Naive thymus-derived CD4-positive, alpha-beta T cell (primary cell): ENCODE measurements at regions not wholly inside any gene's neighbourhood (a gene's known extent, or its start where the extent isn't known, plus 50 kb on each side); places are given as distances from the start of the nearest gene placed in this dataset.

Source experiments
- ATAC-seq: fragments of 150-1000 bp; cut with Tn5 transposase; 2 replicates; pipeline ENCODE4 v1.10.0; 2021; ENCODE audit warnings: mild to moderate bottlenecking, moderate library complexity
- CTCF ChIA-PET: fragments of 350-600 bp; sonication (Branson Sonifier 250); formaldehyde crosslinking; loops from one replicate; lab custom pipeline; 2021; ENCODE audit warnings: antibody characterized with exemption; lab: Charles Lee
- POLR2A ChIA-PET: fragments of 350-600 bp; sonication (Branson Sonifier 250); formaldehyde crosslinking; loops from one replicate; lab custom pipeline; 2021; ENCODE audit warnings: antibody characterized with exemption, inconsistent platforms; lab: Charles Lee
- DNase-seq, 9 donors: peaks; one replicate each; pipeline versions ENCODE4 v3.0.0 to v3.0.0-alpha.2; 2020 to 2022; ENCODE audit warnings: mixed read lengths in 1 of 9
- H3K27ac ChIP-seq: one replicate; pipeline ENCODE4 v1.7.0; 2013; ENCODE audit warnings: mild to moderate bottlenecking, low read depth, low read length, moderate library complexity
- H3K27me3 ChIP-seq, 2 donors: one replicate each; pipeline ENCODE4 v1.7.0; 2013; ENCODE audit warnings: low read length in 2 of 2, mild to moderate bottlenecking in 2 of 2, moderate library complexity in 2 of 2; ENCODE audit not compliant: control insufficient read depth in 2 of 2, insufficient read depth in 2 of 2
- H3K36me3 ChIP-seq, 3 experiments: 1 replicate in 2 of 3; 2 replicates in 1 of 3; pipeline ENCODE4 v1.7.0; 2013; ENCODE audit warnings: low read length in 3 of 3, mild to moderate bottlenecking in 3 of 3, moderate library complexity in 1 of 3; ENCODE audit not compliant: insufficient read depth in 3 of 3, control insufficient read depth in 2 of 3
- H3K4me1 ChIP-seq, 2 donors: one replicate each; pipeline ENCODE4 v1.7.0; 2013; ENCODE audit warnings: low read length in 2 of 2, mild to moderate bottlenecking in 2 of 2, moderate library complexity in 1 of 2; ENCODE audit not compliant: control insufficient read depth in 2 of 2, insufficient read depth in 2 of 2
- H3K4me3 ChIP-seq: 2 replicates; pipeline ENCODE4 v1.7.0; 2013; ENCODE audit warnings: mild to moderate bottlenecking, low read length
- H3K9me3 ChIP-seq, 3 experiments: 1 replicate in 2 of 3; 2 replicates in 1 of 3; pipeline ENCODE4 v1.7.0; 2013; ENCODE audit warnings: low read length in 3 of 3; ENCODE audit not compliant: control insufficient read depth in 2 of 3
- H3K27ac Mint-ChIP-seq, 9 donors: one replicate each; pipeline ENCODE4 v1.8.0; 2020 to 2022; ENCODE audit warnings: mixed read lengths in 9 of 9, mild to moderate bottlenecking in 8 of 9, moderate library complexity in 5 of 9, inconsistent platforms in 2 of 9
- H3K27me3 Mint-ChIP-seq, 5 donors: one replicate each; pipeline ENCODE4 v1.8.0; 2021 to 2022; ENCODE audit warnings: mixed read lengths in 5 of 5, mild to moderate bottlenecking in 1 of 5
- H3K36me3 Mint-ChIP-seq, 5 donors: one replicate each; pipeline ENCODE4 v1.8.0; 2020 to 2022; ENCODE audit warnings: mixed read lengths in 5 of 5, mild to moderate bottlenecking in 3 of 5, inconsistent platforms in 1 of 5
- H3K4me1 Mint-ChIP-seq, 7 donors: one replicate each; pipeline ENCODE4 v1.8.0; 2020 to 2022; ENCODE audit warnings: mixed read lengths in 7 of 7, mild to moderate bottlenecking in 3 of 7, inconsistent platforms in 1 of 7
- H3K4me3 Mint-ChIP-seq, 10 donors: one replicate each; pipeline ENCODE4 v1.8.0; 2020 to 2022; ENCODE audit warnings: mild to moderate bottlenecking in 10 of 10, mixed read lengths in 10 of 10, moderate library complexity in 6 of 10, inconsistent platforms in 2 of 10
- H3K9me3 Mint-ChIP-seq, 11 donors: one replicate each; pipeline ENCODE4 v1.8.0; 2020 to 2022; ENCODE audit warnings: mixed read lengths in 11 of 11, mild to moderate bottlenecking in 4 of 11, inconsistent platforms in 1 of 11, moderate library complexity in 1 of 11
- intact Hi-C, 2 donors: fragments of 100-400 bp; cut with micrococcal nuclease; formaldehyde crosslinking; loops; one replicate each; pipeline ENCODE4 v1.15.1; 2023

GRCh38 chr6:167653561-167653960, 173.2 kb upstream of the AFDN start:
- Histone ChIP-seq H3K4me3 (no peak overlapping the region), H3K4me1 (no peaks in the 10 kb centered on the region), H3K36me3 (no peaks in the 10 kb centered on the region), H3K27ac (no peak overlapping the region), H3K9me3 (no peaks in the 10 kb centered on the region), H3K27me3 (no peaks in the 10 kb centered on the region)
- Mint-ChIP-seq H3K27me3 (peaks cover 0 to 7% (median 4%) of the 10 kb centered on the region in 5 donors), H3K27ac (no peak overlapping the region), H3K36me3 (no peaks in the 10 kb centered on the region), H3K4me1 (peaks cover 0 to 2% (median 0%) of the 10 kb centered on the region in 7 donors), H3K9me3 (peaks cover 0 to 3% (median 0%) of the 10 kb centered on the region in 11 donors), H3K4me3 (no peak overlapping the region)
- no peak for ATAC-seq
- CTCF ChIA-PET: no interaction called here
- DNase-seq: no peak
- intact Hi-C loops: no loop called here
- POLR2A ChIA-PET: no interaction called here

DNA sequence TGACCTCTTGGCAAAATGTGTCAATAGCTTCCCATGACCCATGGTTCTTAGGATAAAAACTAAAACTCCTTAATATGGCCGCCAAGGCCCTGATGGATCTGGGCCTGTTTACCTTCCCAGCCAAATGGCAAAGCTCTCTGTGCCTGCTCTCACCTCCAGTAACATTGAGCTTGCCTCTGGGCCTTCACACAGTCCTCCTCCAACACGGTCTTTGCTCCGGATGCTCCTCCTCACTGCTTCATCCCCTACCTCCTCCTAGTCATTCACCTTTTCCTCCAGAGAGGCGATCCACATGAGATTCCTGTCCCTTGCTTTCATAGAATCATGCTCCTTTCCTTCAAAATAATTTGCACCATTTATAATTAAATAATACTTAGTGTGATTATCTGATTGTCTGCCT, 172.3 kb upstream of the AFDN start:
- Mint-ChIP-seq H3K4me3 (no peak overlapping the region), H3K27ac (no peak overlapping the region), H3K4me1 (peaks cover 0 to 2% (median 0%) of the 10 kb centered on the region in 7 donors), H3K36me3 (no peaks in the 10 kb centered on the region), H3K27me3 (peaks cover 0 to 5% (median 0%) of the 10 kb centered on the region in 5 donors), H3K9me3 (peaks cover 0 to 3% (median 0%) of the 10 kb centered on the region in 11 donors)
- intact Hi-C loops: no loop called here
- Histone ChIP-seq H3K4me1 (no peaks in the 10 kb centered on the region), H3K36me3 (no peaks in the 10 kb centered on the region), H3K4me3 (no peak overlapping the region), H3K27ac (no peak overlapping the region), H3K9me3 (no peaks in the 10 kb centered on the region), H3K27me3 (no peaks in the 10 kb centered on the region)
- POLR2A ChIA-PET: no interaction called here
- ATAC-seq: no peak
- no peak for DNase-seq
- CTCF ChIA-PET: no interaction called here

DNA sequence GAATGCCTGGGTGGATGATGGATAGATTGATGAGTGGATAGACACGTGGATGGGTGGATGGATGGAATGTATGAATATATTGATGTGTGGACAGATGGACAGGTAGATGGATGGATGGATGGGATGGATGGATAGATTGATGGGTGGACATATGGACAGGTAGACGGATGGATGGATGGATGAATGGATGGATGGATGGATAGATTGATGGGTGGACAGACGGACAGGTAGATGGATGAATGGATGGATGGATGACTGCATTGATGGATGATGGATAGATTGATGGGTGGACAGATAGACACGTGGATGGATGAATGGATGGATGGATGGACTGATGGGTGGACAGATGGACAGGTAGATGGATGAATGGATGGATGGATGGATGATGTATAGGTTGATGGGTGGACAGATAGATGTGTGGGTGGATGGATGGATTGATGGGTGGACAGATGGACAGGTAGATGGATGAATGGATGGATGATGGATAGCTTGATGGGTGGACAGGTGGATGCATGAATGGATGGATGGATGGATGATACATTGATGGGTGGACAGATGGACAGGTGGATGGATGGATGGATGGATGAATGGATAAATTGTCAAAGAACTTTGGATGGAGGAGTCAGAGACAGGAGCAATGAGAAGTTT, 171.4 kb upstream of the AFDN start:
- Mint-ChIP-seq H3K27me3 (no peaks in the 10 kb centered on the region), H3K9me3 (peaks cover 0 to 3% (median 0%) of the 10 kb centered on the region in 11 donors), H3K36me3 (no peaks in the 10 kb centered on the region), H3K4me3 (no peak overlapping the region), H3K27ac (no peak overlapping the region), H3K4me1 (peaks cover 0 to 2% (median 0%) of the 10 kb centered on the region in 7 donors)
- Histone ChIP-seq H3K9me3 (no peaks in the 10 kb centered on the region), H3K36me3 (no peaks in the 10 kb centered on the region), H3K4me1 (no peaks in the 10 kb centered on the region), H3K4me3 (no peak overlapping the region), H3K27ac (no peak overlapping the region), H3K27me3 (no peaks in the 10 kb centered on the region)
- CTCF ChIA-PET: no interaction called here
- intact Hi-C loops: no loop called here
- POLR2A ChIA-PET: no interaction called here
- ATAC-seq (no peak), DNase-seq (no peak)

DNA sequence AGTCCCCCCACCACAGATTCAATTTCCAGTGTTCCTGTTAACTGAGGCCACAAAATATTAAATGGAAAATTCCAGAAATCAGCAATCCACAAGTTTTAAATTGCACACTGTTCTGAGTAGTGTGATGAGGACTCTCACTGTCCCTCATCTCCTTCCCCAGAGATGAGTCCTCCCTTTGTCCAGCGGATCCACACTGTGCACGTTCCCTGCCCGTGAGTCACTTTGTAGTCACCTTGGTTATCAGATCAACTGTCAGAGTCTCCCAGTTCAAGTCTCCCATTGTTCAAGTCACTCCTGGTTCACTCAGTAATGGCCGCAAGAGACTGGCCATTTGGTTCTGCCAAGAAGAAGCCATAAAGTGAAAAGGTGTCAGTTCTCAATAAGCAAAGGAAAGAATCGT, 168.6 kb upstream of the AFDN start:
- H3K27me3 Mint-ChIP-seq: no peaks in the 10 kb centered on the region
- DNase-seq (no peak), ATAC-seq (no peak)
- peaks cover 0 to 3% (median 0%) of the 10 kb centered on the region in 11 donors for H3K9me3 Mint-ChIP-seq
- Histone ChIP-seq H3K36me3 (no peaks in the 10 kb centered on the region), H3K27ac (no peak overlapping the region), H3K9me3 (no peaks in the 10 kb centered on the region), H3K4me3 (no peak overlapping the region), H3K4me1 (no peaks in the 10 kb centered on the region), H3K27me3 (no peaks in the 10 kb centered on the region)
- H3K36me3 Mint-ChIP-seq: no peaks in the 10 kb centered on the region
- H3K4me3 Mint-ChIP-seq: no peak overlapping the region
- no peak overlapping the region for H3K27ac Mint-ChIP-seq
- POLR2A ChIA-PET: interaction anchor here (0.6 kb wide), 1 partner anchor 1202 kb away, joined by 3 read pairs; no protein-coding TSS in a partner anchor
- H3K4me1 Mint-ChIP-seq: peaks cover 0 to 2% (median 0%) of the 10 kb centered on the region in 7 donors
- CTCF ChIA-PET: no interaction called here
- intact Hi-C loops: no loop called here

DNA sequence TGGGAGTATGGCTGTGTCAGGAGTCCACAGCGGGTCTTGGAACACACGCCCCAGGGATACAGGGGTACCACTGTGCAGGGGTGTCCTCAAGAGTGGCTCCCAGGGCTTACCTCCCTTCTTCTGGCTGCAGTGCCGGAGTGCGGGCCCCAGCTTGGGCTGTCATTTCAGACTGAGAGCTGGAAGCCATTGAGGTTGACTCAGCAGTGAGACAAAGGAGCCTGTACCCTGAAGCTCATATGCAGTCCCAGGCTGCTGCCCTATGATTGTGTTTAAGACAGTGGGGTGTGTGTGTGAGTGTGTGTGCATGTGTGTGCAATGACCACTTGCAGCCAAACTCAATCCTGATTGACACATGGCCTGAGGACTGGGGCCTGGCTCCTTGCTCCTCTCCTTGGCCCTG, 167.7 kb upstream of the AFDN start:
- Mint-ChIP-seq H3K27me3 (no peaks in the 10 kb centered on the region), H3K4me1 (no peaks in the 10 kb centered on the region), H3K4me3 (no peak overlapping the region), H3K9me3 (peaks cover 0 to 3% (median 0%) of the 10 kb centered on the region in 11 donors), H3K27ac (no peak overlapping the region), H3K36me3 (no peaks in the 10 kb centered on the region)
- no peaks in the 10 kb centered on the region for H3K9me3 ChIP-seq
- H3K4me3 ChIP-seq: no peak overlapping the region
- H3K27ac ChIP-seq: no peak overlapping the region
- DNase-seq: no peak
- intact Hi-C loops: no loop called here
- no peak for ATAC-seq
- H3K4me1 ChIP-seq: no peaks in the 10 kb centered on the region
- H3K27me3 ChIP-seq: no peaks in the 10 kb centered on the region
- H3K36me3 ChIP-seq: no peaks in the 10 kb centered on the region
- ChIA-PET CTCF (no interaction called here), POLR2A (interaction anchor here (0.6 kb wide), 1 partner anchor 1201 kb away, joined by 3 read pairs; no protein-coding TSS in a partner anchor)

DNA sequence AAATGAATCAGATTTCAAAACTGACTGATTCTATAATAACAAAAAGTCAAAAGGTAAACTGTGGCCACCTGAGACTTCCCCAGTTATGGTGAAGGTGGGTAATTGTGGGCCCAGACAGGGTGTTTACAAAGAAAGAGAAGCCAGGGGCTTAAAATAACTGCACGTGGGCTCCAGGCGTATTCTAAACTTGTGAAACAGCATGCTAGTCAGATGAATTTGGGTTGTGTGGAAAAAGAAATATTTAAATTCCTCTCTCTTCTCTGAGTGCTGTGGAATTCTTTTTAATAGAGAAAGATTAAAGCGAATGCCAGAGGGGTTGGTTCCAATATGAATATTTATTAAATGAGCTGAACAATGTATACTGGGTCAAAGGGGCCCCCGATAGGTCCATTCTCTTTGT, 166.3 kb upstream of the AFDN start:
- Mint-ChIP-seq H3K27me3 (peaks cover 0 to 6% (median 0%) of the 10 kb centered on the region in 5 donors), H3K4me3 (no peak overlapping the region), H3K36me3 (no peaks in the 10 kb centered on the region), H3K4me1 (no peaks in the 10 kb centered on the region), H3K9me3 (peaks cover 0 to 3% (median 0%) of the 10 kb centered on the region in 11 donors), H3K27ac (no peak overlapping the region)
- no peaks in the 10 kb centered on the region for H3K9me3 ChIP-seq
- intact Hi-C loops: no loop called here
- H3K27ac ChIP-seq: no peak overlapping the region
- DNase-seq (no peak), ATAC-seq (no peak)
- H3K4me1 ChIP-seq: no peaks in the 10 kb centered on the region
- ChIA-PET CTCF (no interaction called here), POLR2A (no interaction called here)
- no peak overlapping the region for H3K4me3 ChIP-seq
- no peaks in the 10 kb centered on the region for H3K36me3 ChIP-seq
- H3K27me3 ChIP-seq: no peaks in the 10 kb centered on the region

DNA sequence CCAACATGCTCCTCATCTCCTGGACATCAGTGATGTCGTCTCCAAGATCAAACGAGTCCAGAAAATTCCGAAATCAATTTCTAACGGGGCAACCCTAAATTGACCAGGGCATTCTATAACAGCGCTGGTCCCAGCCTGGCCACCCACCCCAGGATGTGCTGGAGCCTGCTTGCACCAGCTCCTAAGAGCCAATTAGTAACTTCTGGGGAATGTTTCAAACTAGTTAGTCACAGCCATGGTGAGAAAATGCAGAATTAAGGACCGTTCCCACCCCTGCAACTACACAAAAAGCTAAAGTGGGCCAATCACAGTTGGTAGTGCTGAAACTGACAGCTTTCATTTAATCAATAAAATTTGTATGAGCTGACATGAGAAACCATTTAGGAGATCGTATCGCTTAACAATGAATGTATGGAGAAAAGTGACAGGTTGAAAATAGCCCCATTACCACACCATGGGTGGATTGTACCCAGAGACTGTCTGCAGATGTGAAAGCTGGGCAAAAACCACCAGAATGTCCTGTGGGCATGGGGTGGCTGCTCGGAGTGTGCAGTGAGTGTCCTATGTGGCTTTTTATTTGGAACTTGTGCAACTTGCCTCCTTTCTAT, 165.7 kb upstream of the AFDN start:
- CTCF ChIA-PET: no interaction called here
- Mint-ChIP-seq H3K9me3 (peaks cover 0 to 3% (median 0%) of the 10 kb centered on the region in 11 donors), H3K27me3 (peaks cover 0 to 11% (median 2%) of the 10 kb centered on the region in 5 donors), H3K36me3 (no peaks in the 10 kb centered on the region), H3K27ac (no peak overlapping the region), H3K4me1 (no peaks in the 10 kb centered on the region), H3K4me3 (no peak overlapping the region)
- no peak for ATAC-seq
- Histone ChIP-seq H3K4me1 (no peaks in the 10 kb centered on the region), H3K27ac (no peak overlapping the region), H3K9me3 (no peaks in the 10 kb centered on the region), H3K36me3 (no peaks in the 10 kb centered on the region), H3K27me3 (no peaks in the 10 kb centered on the region), H3K4me3 (no peak overlapping the region)
- POLR2A ChIA-PET: no interaction called here
- no peak for DNase-seq
- intact Hi-C loops: no loop called here
